HG02973 (cell line): ENCODE measurements at regions not wholly inside any gene's neighbourhood (a gene's known extent, or its start where the extent isn't known, plus 50 kb on each side); places are given as distances from the start of the nearest gene placed in this dataset.
"Not testable (repeated sequence)": the region's sequence is repeated elsewhere in the genome, so short reads cannot be mapped to it uniquely, and the experiment has no call there.

ENCODE experiments used
- ATAC-seq: cut with Tn5 transposase; IDR thresholded peaks from one replicate; pipeline ENCODE4 v1.9.1; 2021; ENCODE audit warnings: moderate library complexity; ENCODE audit not compliant: unreplicated experiment

- ATAC-seq = no peak
Observed at GRCh38 chr5:93235761-93236160, 345.3 kb downstream of the NR2F1-AS1 start.

GRCh38 chr5:93226202-93226735 is 354.8 kb downstream of the NR2F1-AS1 start:
- no peak for ATAC-seq

GRCh38 chr5:93225748-93226147 is 355.3 kb downstream of the NR2F1-AS1 start:
- no peak for ATAC-seq

- ATAC-seq = no peak
Observed at GRCh38 chr5:93224624-93225023, 356.4 kb downstream of the NR2F1-AS1 start.

GRCh38 chr5:93221773-93222172 is 359.2 kb downstream of the NR2F1-AS1 start:
- no peak for ATAC-seq

GRCh38 chr5:93220431-93220830 is 360.6 kb downstream of the NR2F1-AS1 start:
- ATAC-seq = no peak

GRCh38 chr5:93219641-93220145 is 361.3 kb downstream of the NR2F1-AS1 start:
- no peak for ATAC-seq

- not testable (repeated sequence) for ATAC-seq
Observed at GRCh38 chr5:93213111-93213794, 367.8 kb downstream of the NR2F1-AS1 start.

GRCh38 chr5:93209476-93209875 is 371.5 kb downstream of the NR2F1-AS1 start:
- no peak for ATAC-seq

- ATAC-seq = no peak
Observed at GRCh38 chr5:93208141-93208751, 372.8 kb downstream of the NR2F1-AS1 start.

GRCh38 chr5:93206203-93206602 is 374.8 kb downstream of the NR2F1-AS1 start:
- ATAC-seq = no peak

- no peak for ATAC-seq
Observed at GRCh38 chr5:93201061-93201460, 380.0 kb downstream of the NR2F1-AS1 start.

GRCh38 chr5:93196986-93197385 is 384.0 kb downstream of the NR2F1-AS1 start:
- ATAC-seq = no peak

GRCh38 chr5:93193431-93194347 is 387.3 kb downstream of the NR2F1-AS1 start:
- ATAC-seq = no peak

GRCh38 chr5:93192683-93193082 is 388.3 kb downstream of the NR2F1-AS1 start:
- ATAC-seq = no peak

GRCh38 chr5:93192087-93192486 is 388.9 kb downstream of the NR2F1-AS1 start:
- ATAC-seq = no peak

- no peak for ATAC-seq
Observed at GRCh38 chr5:93191035-93191817, 389.8 kb downstream of the NR2F1-AS1 start.

- ATAC-seq = no peak
Observed at GRCh38 chr5:93189707-93190120, 391.3 kb downstream of the NR2F1-AS1 start.

GRCh38 chr5:93188876-93189485 is 392.0 kb downstream of the NR2F1-AS1 start:
- ATAC-seq = no peak
